ENCODE measurements at regions not wholly inside any gene's neighbourhood (a gene's known extent, or its start where the extent isn't known, plus 50 kb on each side); places are given as distances from the start of the nearest gene placed in this dataset.

GRCh38 chr7:144987686-144988085 is 151.8 kb upstream of the TPK1 start:
- Histone ChIP-seq H3K4me2 (ENCODE audit: low read depth, low read length, poor library complexity, severe bottlenecking) (no peak overlapping the region), H3K9me3 (ENCODE audit: insufficient read depth, low read length) (no peaks in the 10 kb centered on the region), H3K79me2 (ENCODE audit: insufficient read depth, low read length) (no peaks in the 10 kb centered on the region), H3F3A (ENCODE audit: insufficient read depth) (no peaks in the 10 kb centered on the region), H3K9me2 (replicated peaks; ENCODE audit: insufficient read depth, low read length) (no peaks in the 10 kb centered on the region), H3K27ac (ENCODE audit: low read depth, low read length) (no peak overlapping the region), H3K9ac (ENCODE audit: low read length) (no peak overlapping the region), H4K20me1 (ENCODE audit: low read depth, low read length) (no peaks in the 10 kb centered on the region), H3K27me3 (ENCODE audit: low read length) (no peaks in the 10 kb centered on the region), H2AFZ (ENCODE audit: low read depth, low read length, severe bottlenecking) (no peak overlapping the region), H3K4me3 (ENCODE audit: insufficient read depth, low read length, poor library complexity, severe bottlenecking) (no peak overlapping the region), H3K36me3 (ENCODE audit: low read length) (no peaks in the 10 kb centered on the region)
- TF ChIP-seq CTCF (IDR thresholded peaks at IDR 0.05; ENCODE audit: insufficient read depth, low read length, poor library complexity, severe bottlenecking) (no peak), EZH2phosphoT487 (conservative IDR thresholded peaks at IDR 0.05; ENCODE audit: low read length) (no peak)

DNA sequence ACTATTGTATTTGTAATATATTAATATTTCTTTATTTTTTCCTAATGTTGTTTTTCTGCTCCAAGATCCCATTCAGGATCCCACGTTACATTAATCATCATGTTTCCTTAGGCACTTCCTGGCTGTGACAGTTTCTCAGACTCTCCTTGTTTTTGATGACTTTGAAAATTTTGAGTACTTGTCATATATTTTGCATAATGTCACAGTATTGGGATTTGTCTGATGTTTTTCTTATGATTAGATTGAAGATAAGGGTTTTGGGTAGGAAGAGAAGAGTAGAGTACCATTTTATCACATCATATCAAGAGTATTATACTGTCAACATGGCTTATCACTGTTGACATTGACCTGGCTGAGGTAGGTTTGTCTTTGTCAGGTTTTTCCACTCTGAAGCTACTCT is 146.3 kb upstream of the TPK1 start:
- H3K4me2 ChIP-seq (ENCODE audit: low read depth, low read length, poor library complexity, severe bottlenecking) = no peak overlapping the region
- no peak overlapping the region for H3K9ac ChIP-seq (ENCODE audit: low read length)

GRCh38 chr7:144975882-144976281 is 140.0 kb upstream of the TPK1 start:
- Histone ChIP-seq H3K9me3 (ENCODE audit: insufficient read depth, low read length) (no peaks in the 10 kb centered on the region), H3K9me2 (replicated peaks; ENCODE audit: insufficient read depth, low read length) (no peaks in the 10 kb centered on the region), H3K9ac (ENCODE audit: low read length) (no peak overlapping the region), H3K27me3 (ENCODE audit: low read length) (no peaks in the 10 kb centered on the region), H4K20me1 (ENCODE audit: low read depth, low read length) (no peaks in the 10 kb centered on the region), H3K79me2 (ENCODE audit: insufficient read depth, low read length) (no peaks in the 10 kb centered on the region), H3K4me2 (ENCODE audit: low read depth, low read length, poor library complexity, severe bottlenecking) (no peak overlapping the region), H2AFZ (ENCODE audit: low read depth, low read length, severe bottlenecking) (no peak overlapping the region), H3K27ac (ENCODE audit: low read depth, low read length) (no peak overlapping the region), H3K36me3 (ENCODE audit: low read length) (no peaks in the 10 kb centered on the region), H3K4me3 (ENCODE audit: insufficient read depth, low read length, poor library complexity, severe bottlenecking) (no peak overlapping the region), H3F3A (ENCODE audit: insufficient read depth) (no peaks in the 10 kb centered on the region)
- TF ChIP-seq EZH2phosphoT487 (conservative IDR thresholded peaks at IDR 0.05; ENCODE audit: low read length) = no peak
- no peak for TF ChIP-seq CTCF (IDR thresholded peaks at IDR 0.05; ENCODE audit: insufficient read depth, low read length, poor library complexity, severe bottlenecking)

More for the DNA sequence above, 146.3 kb upstream of the TPK1 start:
- no peak overlapping the region for H3K27ac ChIP-seq (ENCODE audit: low read depth, low read length)
- H3F3A ChIP-seq (ENCODE audit: insufficient read depth) = no peaks in the 10 kb centered on the region
- H3K9me3 ChIP-seq (ENCODE audit: insufficient read depth, low read length) = no peaks in the 10 kb centered on the region
- no peaks in the 10 kb centered on the region for H3K9me2 ChIP-seq (replicated peaks; ENCODE audit: insufficient read depth, low read length)
- H2AFZ ChIP-seq (ENCODE audit: low read depth, low read length, severe bottlenecking) = no peak overlapping the region
- TF ChIP-seq EZH2phosphoT487 (conservative IDR thresholded peaks at IDR 0.05; ENCODE audit: low read length) = no peak
- no peak for TF ChIP-seq CTCF (IDR thresholded peaks at IDR 0.05; ENCODE audit: insufficient read depth, low read length, poor library complexity, severe bottlenecking)
- H3K79me2 ChIP-seq (ENCODE audit: insufficient read depth, low read length) = no peaks in the 10 kb centered on the region
- no peak overlapping the region for H3K4me3 ChIP-seq (ENCODE audit: insufficient read depth, low read length, poor library complexity, severe bottlenecking)
- H3K36me3 ChIP-seq (ENCODE audit: low read length) = no peaks in the 10 kb centered on the region
- H4K20me1 ChIP-seq (ENCODE audit: low read depth, low read length) = no peaks in the 10 kb centered on the region
- no peaks in the 10 kb centered on the region for H3K27me3 ChIP-seq (ENCODE audit: low read length)

Data from SU-DHL-6 (cell line).